PFSK-1 (cell line): ENCODE measurements at regions not wholly inside any gene's neighbourhood (a gene's known extent, or its start where the extent isn't known, plus 50 kb on each side); places are given as distances from the start of the nearest gene placed in this dataset.

Experiments
- FOXP2 ChIP-seq: optimal IDR thresholded peaks from 2 replicates; pipeline ENCODE3; 2011; ENCODE audit warnings: borderline replicate concordance, control low read depth, inconsistent platforms; ENCODE audit not compliant: insufficient read depth; ENCODE audit errors: extremely low read length, extremely low read depth
- POLR2AphosphoS5 ChIP-seq: IDR thresholded peaks from 2 replicates; pipeline ENCODE4 v1.6.1; 2012; ENCODE audit warnings: low read depth, mild to moderate bottlenecking, control low read depth, low read length, moderate library complexity
- REST ChIP-seq, 2 experiments: IDR thresholded peaks; 2 replicates each; pipeline versions ENCODE4 v1.6.1 to v1.8.0; 2011 to 2012; ENCODE audit warnings: low read depth in 2 of 2, low read length in 2 of 2, control low read depth in 1 of 2, inconsistent platforms in 1 of 2, mild to moderate bottlenecking in 1 of 2, moderate library complexity in 1 of 2; ENCODE audit not compliant: insufficient read depth in 1 of 2
- SIN3A ChIP-seq: IDR thresholded peaks from 2 replicates; pipeline ENCODE4 v1.6.1; 2012; ENCODE audit warnings: mild to moderate bottlenecking, low read length, moderate library complexity, borderline replicate concordance; ENCODE audit not compliant: insufficient read depth
- TAF1 ChIP-seq: IDR thresholded peaks from 2 replicates; pipeline ENCODE4 v1.6.1; 2012; ENCODE audit warnings: low read length, control low read depth, borderline replicate concordance; ENCODE audit not compliant: insufficient read depth

GRCh38 chr13:105785436-105785835 lies 750.0 kb downstream of the EFNB2 start:
- TF ChIP-seq TAF1, result no peak
- TF ChIP-seq POLR2AphosphoS5, result no peak
- no peak for TF ChIP-seq SIN3A
- TF ChIP-seq FOXP2, result no peak
- TF ChIP-seq REST (IDR thresholded peaks at IDR 0.05; ENCODE audit: insufficient read depth in 1 of 2, low read depth in 2 of 2, low read length in 2 of 2), result no peak

- TF ChIP-seq TAF1 (no peak), POLR2AphosphoS5 (no peak), REST (IDR thresholded peaks at IDR 0.05; ENCODE audit: insufficient read depth in 1 of 2, low read depth in 2 of 2, low read length in 2 of 2) (no peak), FOXP2 (no peak), SIN3A (no peak)
Observed at GRCh38 chr13:105783261-105783660, 752.2 kb downstream of the EFNB2 start.

- TF ChIP-seq REST (IDR thresholded peaks at IDR 0.05; ENCODE audit: insufficient read depth in 1 of 2, low read depth in 2 of 2, low read length in 2 of 2) (no peak), TAF1 (no peak)
Observed at GRCh38 chr13:105778196-105778595, 757.3 kb downstream of the EFNB2 start.

- TF ChIP-seq TAF1 (no peak), POLR2AphosphoS5 (no peak), SIN3A (no peak), FOXP2 (no peak), REST (IDR thresholded peaks at IDR 0.05; ENCODE audit: insufficient read depth in 1 of 2, low read depth in 2 of 2, low read length in 2 of 2) (no peak)
Observed at GRCh38 chr13:105774739-105775460, 760.6 kb downstream of the EFNB2 start.

GRCh38 chr13:105773863-105774538 lies 761.5 kb downstream of the EFNB2 start:
- TF ChIP-seq FOXP2, result no peak
- TF ChIP-seq REST (IDR thresholded peaks at IDR 0.05; ENCODE audit: insufficient read depth in 1 of 2, low read depth in 2 of 2, low read length in 2 of 2), result no peak
- TF ChIP-seq TAF1, result no peak
- TF ChIP-seq SIN3A, result 0 out of 2 replicates have a peak, but pooled peaks have one; percentile 25
- no peak for TF ChIP-seq POLR2AphosphoS5
